Epithelial cell of proximal tubule (primary cell): ENCODE measurements at regions not wholly inside any gene's neighbourhood (a gene's known extent, or its start where the extent isn't known, plus 50 kb on each side); places are given as distances from the start of the nearest gene placed in this dataset.
"Not testable (repeated sequence)": the region's sequence is repeated elsewhere in the genome, so short reads cannot be mapped to it uniquely, and the experiment has no call there.

ENCODE experiments used
- DNase-seq: peaks from one replicate; pipeline ENCODE4 v3.0.0-alpha.2; 2011; ENCODE audit warnings: low read depth
- H3K4me3 ChIP-seq: 2 replicates; pipeline ENCODE4 v1.5.1; 2011; ENCODE audit warnings: low read depth, mild to moderate bottlenecking, low read length
- TF ChIP-seq, protein P1 (sequence below): conservative IDR thresholded peaks from 2 replicates; pipeline ENCODE4 v1.5.1; 2012; ENCODE audit warnings: low read depth, mild to moderate bottlenecking, low read length

DNA sequence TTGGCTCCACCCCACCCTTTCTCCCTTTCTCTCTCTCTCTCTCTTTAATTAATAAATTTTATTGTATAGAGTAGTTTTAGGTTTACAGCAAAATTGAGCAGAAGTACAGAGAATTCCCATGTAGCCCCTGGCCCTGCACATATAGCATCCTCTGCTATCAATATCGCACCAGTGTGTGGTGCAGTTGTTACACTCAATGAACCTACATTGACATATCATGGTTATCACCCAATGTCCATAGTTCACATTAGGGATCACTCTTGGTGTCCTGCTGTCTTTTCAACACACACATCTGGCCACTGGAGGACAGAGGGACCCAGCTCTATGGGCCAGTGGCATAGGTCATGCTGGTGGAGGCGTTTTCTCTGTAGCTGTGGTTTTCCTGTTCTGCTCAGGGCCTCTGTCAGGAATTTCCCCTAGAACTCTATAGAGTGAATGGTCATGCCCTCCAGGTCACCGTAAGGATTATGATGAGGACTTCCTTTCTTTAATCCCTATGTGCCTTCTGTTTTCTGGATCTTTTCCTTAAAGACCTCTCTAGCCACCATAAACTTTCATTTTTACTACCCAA is 98.2 kb upstream of the NAV2 start:
- TF ChIP-seq, protein P1, sequence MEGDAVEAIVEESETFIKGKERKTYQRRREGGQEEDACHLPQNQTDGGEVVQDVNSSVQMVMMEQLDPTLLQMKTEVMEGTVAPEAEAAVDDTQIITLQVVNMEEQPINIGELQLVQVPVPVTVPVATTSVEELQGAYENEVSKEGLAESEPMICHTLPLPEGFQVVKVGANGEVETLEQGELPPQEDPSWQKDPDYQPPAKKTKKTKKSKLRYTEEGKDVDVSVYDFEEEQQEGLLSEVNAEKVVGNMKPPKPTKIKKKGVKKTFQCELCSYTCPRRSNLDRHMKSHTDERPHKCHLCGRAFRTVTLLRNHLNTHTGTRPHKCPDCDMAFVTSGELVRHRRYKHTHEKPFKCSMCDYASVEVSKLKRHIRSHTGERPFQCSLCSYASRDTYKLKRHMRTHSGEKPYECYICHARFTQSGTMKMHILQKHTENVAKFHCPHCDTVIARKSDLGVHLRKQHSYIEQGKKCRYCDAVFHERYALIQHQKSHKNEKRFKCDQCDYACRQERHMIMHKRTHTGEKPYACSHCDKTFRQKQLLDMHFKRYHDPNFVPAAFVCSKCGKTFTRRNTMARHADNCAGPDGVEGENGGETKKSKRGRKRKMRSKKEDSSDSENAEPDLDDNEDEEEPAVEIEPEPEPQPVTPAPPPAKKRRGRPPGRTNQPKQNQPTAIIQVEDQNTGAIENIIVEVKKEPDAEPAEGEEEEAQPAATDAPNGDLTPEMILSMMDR: no peak
- no peak overlapping the region for H3K4me3 ChIP-seq
- no peak for DNase-seq

DNA sequence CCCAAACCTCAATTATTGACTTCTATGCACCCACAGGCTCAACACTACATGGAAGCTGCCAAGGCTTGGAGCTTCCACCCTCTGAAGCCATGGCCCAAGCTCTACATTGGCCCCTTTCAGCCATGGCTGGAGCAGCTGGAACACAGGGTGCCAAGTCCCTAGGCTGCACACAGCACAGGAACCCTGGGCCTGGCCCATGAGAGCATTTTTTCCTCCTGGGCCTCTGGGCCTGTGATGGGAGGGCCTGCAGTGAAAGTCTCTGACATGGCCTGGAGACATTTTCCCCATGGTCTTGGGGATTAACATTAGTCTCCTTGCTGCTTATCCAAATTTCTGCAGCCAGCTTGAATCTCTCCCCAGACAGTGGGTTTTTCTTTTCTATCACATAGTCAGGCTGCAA is 100.6 kb upstream of the NAV2 start:
- DNase-seq, H3K4me3 ChIP-seq: not testable (repeated sequence)

DNA sequence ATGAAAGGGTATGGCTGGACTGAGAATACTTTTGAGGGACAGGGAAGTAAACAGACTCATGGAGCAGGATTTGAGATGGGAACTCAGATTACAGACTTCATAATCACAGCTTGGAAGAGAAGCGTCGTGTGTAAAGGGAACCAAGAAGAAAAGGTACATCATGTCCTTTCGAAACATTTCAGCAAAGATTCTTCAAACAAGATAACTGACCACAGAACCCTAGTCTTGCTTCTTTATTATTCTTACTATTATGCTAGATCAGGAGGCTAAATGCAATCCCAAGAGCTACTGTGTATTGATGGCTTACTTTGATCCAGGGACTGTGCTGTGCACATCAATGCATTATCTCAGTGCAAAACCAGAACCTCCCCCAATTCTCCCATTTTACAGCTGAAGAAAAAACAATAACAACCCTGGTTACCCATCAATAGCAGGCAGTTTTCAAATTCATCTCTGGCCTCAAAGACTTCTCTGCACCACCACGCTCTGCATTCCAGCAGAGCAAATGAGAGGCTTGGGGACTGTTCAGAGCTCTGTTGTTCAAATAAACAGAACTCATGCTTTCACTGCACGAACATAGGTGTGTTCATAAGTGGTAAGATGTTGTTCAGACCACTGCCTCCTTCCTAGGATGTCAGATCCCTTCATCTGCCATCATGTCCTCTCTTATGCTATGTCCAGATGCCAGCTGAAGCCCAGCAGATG is 104.8 kb upstream of the NAV2 start:
- DNase-seq: no peak
- no peak overlapping the region for H3K4me3 ChIP-seq
- TF ChIP-seq, protein P1: no peak

DNA sequence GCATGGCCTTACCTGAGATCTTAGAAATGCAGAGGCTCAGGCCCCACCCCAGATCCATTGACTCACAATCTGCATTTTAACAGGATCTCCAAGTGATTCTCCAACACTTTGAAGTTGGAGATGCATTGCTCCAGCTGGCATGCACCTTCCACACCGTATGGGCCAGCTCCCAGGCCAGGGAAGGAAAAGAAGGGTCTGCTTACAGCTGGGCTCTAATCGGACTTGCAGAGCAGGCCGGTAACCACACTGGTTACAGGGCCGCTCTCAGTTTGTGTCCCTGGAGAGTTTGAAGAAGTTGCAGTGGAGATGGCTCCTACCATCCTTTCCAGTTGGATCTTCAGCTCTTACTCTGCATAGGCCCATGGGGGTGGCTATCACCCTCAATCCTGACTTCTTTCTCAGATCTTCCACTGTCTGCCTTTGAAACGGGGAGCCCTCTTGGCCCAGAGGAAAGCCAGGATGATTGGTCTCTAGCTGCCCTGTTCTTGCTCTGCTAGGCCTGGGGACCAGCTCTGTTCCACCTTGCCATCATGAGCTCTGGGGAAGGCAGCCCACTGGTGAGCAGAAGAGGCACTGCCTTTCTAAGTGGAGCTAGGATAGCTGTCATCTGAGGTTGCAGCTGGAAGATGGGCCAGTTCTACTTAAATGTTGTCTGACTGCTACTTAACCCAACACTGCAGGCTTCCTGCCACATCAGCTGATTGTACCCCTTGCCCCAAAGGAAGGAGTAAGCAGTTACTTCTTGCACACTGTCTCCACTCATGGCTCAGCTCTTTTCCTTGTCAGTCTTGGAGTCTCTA is 105.6 kb upstream of the NAV2 start:
- H3K4me3 ChIP-seq: no peak overlapping the region
- no peak for DNase-seq
- TF ChIP-seq, protein P1: no peak

DNA sequence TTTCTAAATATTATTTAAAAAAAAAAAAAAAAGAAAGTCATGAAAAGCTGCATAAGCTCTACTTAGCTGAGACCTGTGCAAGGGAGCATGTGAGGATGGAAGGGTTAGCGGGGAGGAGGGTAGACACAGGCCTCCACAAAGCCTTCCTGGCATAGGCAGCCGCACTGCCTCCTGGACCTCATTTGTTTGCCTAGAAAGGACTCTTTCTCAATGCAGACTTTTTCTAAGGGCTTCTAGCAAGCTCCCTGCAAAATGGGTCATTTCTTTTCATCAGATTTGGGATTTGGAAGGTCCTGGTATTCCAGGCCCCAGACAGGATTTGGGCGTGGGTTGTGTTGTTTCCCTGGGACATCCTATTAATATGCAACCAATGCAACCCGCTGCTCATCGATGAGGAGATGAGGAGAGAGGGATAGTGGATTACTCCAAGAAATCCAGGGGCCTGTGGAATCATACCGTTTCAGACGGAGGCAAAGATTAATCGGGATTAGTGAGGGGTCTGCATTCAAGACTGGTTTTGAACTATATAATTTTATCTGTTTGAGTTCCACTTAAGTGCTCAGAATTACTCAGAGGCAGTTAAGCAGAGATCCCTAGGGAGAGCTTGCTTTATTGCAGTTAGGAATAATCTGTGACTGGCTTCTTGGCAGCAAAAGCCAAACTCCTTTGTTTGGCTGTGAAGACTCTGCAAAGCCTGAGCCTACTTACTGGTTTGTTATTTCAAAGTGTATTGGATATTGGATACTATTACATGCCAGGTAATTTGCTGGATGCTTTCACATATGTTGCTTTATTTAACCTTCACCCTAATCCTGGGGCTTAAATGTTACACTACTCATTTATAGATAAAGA is 106.9 kb upstream of the NAV2 start:
- TF ChIP-seq, protein P1: no peak
- no peak overlapping the region for H3K4me3 ChIP-seq
- DNase-seq: no peak

DNA sequence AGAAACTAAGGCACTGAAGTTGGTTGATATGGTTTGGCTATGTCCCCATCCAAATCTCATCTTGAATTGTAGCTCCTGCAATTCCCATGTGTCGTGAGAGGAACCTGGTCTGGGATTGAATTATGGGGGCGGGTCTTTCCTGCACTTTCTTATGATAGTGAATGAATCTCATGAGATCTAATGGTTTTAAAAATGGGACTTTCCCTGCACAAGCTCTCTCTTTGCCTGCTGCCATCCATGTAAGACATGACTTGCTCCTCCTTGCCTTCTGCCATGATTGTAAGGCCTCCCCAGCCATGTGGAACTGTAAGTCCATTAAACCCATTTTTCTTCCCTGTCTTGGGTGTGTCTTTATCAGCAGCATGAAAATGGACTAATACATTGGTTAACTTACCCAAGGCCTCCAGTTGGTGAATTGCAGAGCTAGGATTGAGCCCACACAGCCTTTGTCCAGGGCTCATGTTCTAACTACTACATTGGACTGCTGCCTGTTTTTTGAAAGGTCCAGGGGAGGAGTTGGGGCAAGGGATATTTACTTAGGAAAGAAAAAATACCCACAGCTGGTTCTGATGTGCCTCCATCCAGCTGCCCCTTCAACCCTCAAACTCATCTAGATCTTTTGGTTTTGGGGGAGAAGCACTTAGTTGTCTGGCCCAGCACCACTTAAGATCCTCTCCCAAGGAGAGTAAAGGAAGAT is 107.8 kb upstream of the NAV2 start:
- no peak for DNase-seq
- TF ChIP-seq, protein P1: no peak
- H3K4me3 ChIP-seq: no peak overlapping the region
